ENCODE measurements at regions not wholly inside any gene's neighbourhood (a gene's known extent, or its start where the extent isn't known, plus 50 kb on each side); places are given as distances from the start of the nearest gene placed in this dataset.

DNA sequence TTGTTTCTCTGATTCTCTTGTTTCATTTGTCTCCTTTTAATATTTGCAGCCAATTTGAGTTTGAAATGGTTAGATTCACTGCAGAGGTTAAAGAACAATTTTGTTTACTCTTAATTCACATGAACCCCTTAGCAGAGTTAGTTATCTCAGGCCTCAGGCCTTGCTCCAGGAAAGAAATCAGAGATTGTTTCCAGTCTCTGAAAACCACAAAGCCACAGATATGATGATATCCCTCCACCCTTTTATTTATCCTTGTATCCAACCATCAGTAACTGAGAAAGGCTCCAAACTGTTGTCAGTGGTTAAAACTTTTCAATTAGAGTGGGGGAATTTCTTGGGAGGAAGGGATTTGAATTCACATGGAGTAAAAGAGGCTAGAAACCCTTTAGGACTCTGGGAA, 406.0 kb upstream of the DMAC1 start:
- intact Hi-C loops (cut with micrococcal nuclease), result no loop called here
- peaks cover 0 to 4% (median 0%) of the 10 kb centered on the region in 5 donors for H3K36me3 Mint-ChIP-seq

GRCh38 chr9:8189881-8190280, 390.3 kb upstream of the DMAC1 start:
- Histone ChIP-seq H3K4me3 (ENCODE audit: low read length) (no peak overlapping the region), H3K27ac (ENCODE audit: low read depth, low read length) (no peak overlapping the region), H3K4me1 (ENCODE audit: control insufficient read depth in 2 of 2, insufficient read depth in 2 of 2, low read length in 2 of 2) (no peaks in the 10 kb centered on the region), H3K9me3 (ENCODE audit: control insufficient read depth in 2 of 3, low read length in 3 of 3) (peaks cover 0 to 6% (median 0%) of the 10 kb centered on the region in 3 experiments), H3K27me3 (ENCODE audit: control insufficient read depth in 2 of 2, insufficient read depth in 2 of 2, low read length in 2 of 2) (no peaks in the 10 kb centered on the region), H3K36me3 (ENCODE audit: control insufficient read depth in 2 of 3, insufficient read depth in 3 of 3, low read length in 3 of 3) (no peaks in the 10 kb centered on the region)
- H3K36me3 Mint-ChIP-seq, result peaks cover 0 to 18% (median 7%) of the 10 kb centered on the region in 5 donors
- intact Hi-C loops (cut with micrococcal nuclease), result loop anchor here in 1 of 2 donors (10.0 kb wide), 1 partner anchor 615 kb away; no protein-coding TSS in a partner anchor
- H3K4me1 Mint-ChIP-seq, result no peaks in the 10 kb centered on the region
- no peak overlapping the region for H3K27ac Mint-ChIP-seq
- no peak overlapping the region for H3K4me3 Mint-ChIP-seq
- ATAC-seq (no peak), DNase-seq (no peak)
- CTCF ChIA-PET, result no interaction called here
- POLR2A ChIA-PET, result no interaction called here
- H3K27me3 Mint-ChIP-seq, result peaks cover 0 to 31% (median 6%) of the 10 kb centered on the region in 5 donors
- H3K9me3 Mint-ChIP-seq, result peaks cover 7 to 31% (median 18%) of the 10 kb centered on the region in 11 donors

More for the DNA sequence above, 406.0 kb upstream of the DMAC1 start:
- no peak for DNase-seq
- Histone ChIP-seq H3K27ac (ENCODE audit: low read depth, low read length) (no peak overlapping the region), H3K27me3 (ENCODE audit: control insufficient read depth in 2 of 2, insufficient read depth in 2 of 2, low read length in 2 of 2) (peaks cover 0 to 3% of the 10 kb centered on the region in 2 donors), H3K36me3 (ENCODE audit: control insufficient read depth in 2 of 3, insufficient read depth in 3 of 3, low read length in 3 of 3) (no peaks in the 10 kb centered on the region), H3K4me3 (ENCODE audit: low read length) (no peak overlapping the region), H3K4me1 (ENCODE audit: control insufficient read depth in 2 of 2, insufficient read depth in 2 of 2, low read length in 2 of 2) (peaks cover 0 to 4% of the 10 kb centered on the region in 2 donors), H3K9me3 (ENCODE audit: control insufficient read depth in 2 of 3, low read length in 3 of 3) (no peaks in the 10 kb centered on the region)
- Mint-ChIP-seq H3K27ac (no peak overlapping the region), H3K4me1 (peaks cover 0 to 14% (median 3%) of the 10 kb centered on the region in 7 donors), H3K9me3 (peaks cover 0 to 5% (median 3%) of the 10 kb centered on the region in 11 donors), H3K27me3 (no peaks in the 10 kb centered on the region), H3K4me3 (peak overlapping the region in 1 of 10 donors; percentile 25)
- POLR2A ChIA-PET, result no interaction called here
- ATAC-seq, result no peak
- CTCF ChIA-PET, result no interaction called here

DNA sequence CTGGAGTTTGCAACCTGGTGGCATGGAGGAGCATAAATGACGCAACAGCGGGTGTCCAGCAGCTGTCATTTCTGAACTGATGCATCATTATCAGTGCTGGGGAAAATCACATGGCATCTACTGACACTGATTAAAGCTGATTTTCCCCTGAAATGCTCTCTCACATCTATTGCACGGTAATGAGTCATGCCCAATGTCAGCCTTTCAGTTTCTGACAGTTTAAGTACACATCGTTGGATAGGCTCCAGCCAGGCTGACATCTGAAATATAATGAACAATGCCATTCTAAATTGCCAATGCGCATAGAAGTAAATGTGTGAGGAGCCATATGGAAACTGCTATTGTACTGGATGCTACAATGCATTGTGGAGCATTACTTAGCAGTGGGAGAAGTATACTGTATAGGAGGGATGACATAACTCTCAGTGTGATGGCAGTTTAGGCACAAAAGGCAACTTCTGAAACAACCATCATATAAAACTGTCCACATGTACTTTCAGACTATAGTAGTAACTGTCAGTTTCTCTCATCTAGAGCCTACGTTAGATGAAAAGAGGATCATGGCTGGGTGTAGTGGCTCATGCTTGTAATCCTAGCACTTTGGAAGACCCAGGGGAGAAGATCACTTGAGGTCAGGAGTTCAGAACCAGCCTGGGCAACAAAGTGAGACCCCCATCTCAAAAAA, 389.3 kb upstream of the DMAC1 start:
- Histone ChIP-seq H3K27me3 (ENCODE audit: control insufficient read depth in 2 of 2, insufficient read depth in 2 of 2, low read length in 2 of 2) (no peaks in the 10 kb centered on the region), H3K4me1 (ENCODE audit: control insufficient read depth in 2 of 2, insufficient read depth in 2 of 2, low read length in 2 of 2) (no peaks in the 10 kb centered on the region), H3K9me3 (ENCODE audit: control insufficient read depth in 2 of 3, low read length in 3 of 3) (peaks cover 0 to 6% (median 0%) of the 10 kb centered on the region in 3 experiments), H3K27ac (ENCODE audit: low read depth, low read length) (no peak overlapping the region), H3K36me3 (ENCODE audit: control insufficient read depth in 2 of 3, insufficient read depth in 3 of 3, low read length in 3 of 3) (no peaks in the 10 kb centered on the region), H3K4me3 (ENCODE audit: low read length) (no peak overlapping the region)
- intact Hi-C loops (cut with micrococcal nuclease), result loop anchor here in 1 of 2 donors (10.0 kb wide), 1 partner anchor 614 kb away; no protein-coding TSS in a partner anchor
- Mint-ChIP-seq H3K4me1 (no peaks in the 10 kb centered on the region), H3K36me3 (peaks cover 0 to 15% (median 7%) of the 10 kb centered on the region in 5 donors), H3K27me3 (peaks cover 0 to 29% (median 6%) of the 10 kb centered on the region in 5 donors), H3K27ac (no peak overlapping the region), H3K4me3 (no peak overlapping the region), H3K9me3 (peaks cover 7 to 31% (median 18%) of the 10 kb centered on the region in 11 donors)
- ATAC-seq (no peak), DNase-seq (no peak)
- POLR2A ChIA-PET, result no interaction called here
- CTCF ChIA-PET, result interaction anchor here (0.7 kb wide), 1 partner anchor 96 kb away, joined by 3 read pairs; no protein-coding TSS in a partner anchor

- peaks cover 0 to 5% (median 3%) of the 10 kb centered on the region in 5 donors for H3K36me3 Mint-ChIP-seq
- Histone ChIP-seq H3K36me3 (ENCODE audit: control insufficient read depth in 2 of 3, insufficient read depth in 3 of 3, low read length in 3 of 3) (no peaks in the 10 kb centered on the region), H3K27me3 (ENCODE audit: control insufficient read depth in 2 of 2, insufficient read depth in 2 of 2, low read length in 2 of 2) (no peaks in the 10 kb centered on the region), H3K9me3 (ENCODE audit: control insufficient read depth in 2 of 3, low read length in 3 of 3) (peaks cover 0 to 6% (median 0%) of the 10 kb centered on the region in 3 experiments), H3K4me3 (ENCODE audit: low read length) (no peak overlapping the region), H3K27ac (ENCODE audit: low read depth, low read length) (no peak overlapping the region), H3K4me1 (ENCODE audit: control insufficient read depth in 2 of 2, insufficient read depth in 2 of 2, low read length in 2 of 2) (no peaks in the 10 kb centered on the region)
- H3K9me3 Mint-ChIP-seq, result peaks cover 3 to 10% (median 5%) of the 10 kb centered on the region in 11 donors
- ChIA-PET CTCF (interaction anchor here (1.4 kb wide), 1 partner anchor 10 kb away, joined by 5 read pairs; no protein-coding TSS in a partner anchor), POLR2A (no interaction called here)
- no peak overlapping the region for H3K27ac Mint-ChIP-seq
- no peak overlapping the region for H3K4me3 Mint-ChIP-seq
- DNase-seq, result no peak
- ATAC-seq, result no peak
- intact Hi-C loops (cut with micrococcal nuclease), result loop anchor here in 1 of 2 donors (10.0 kb wide), 1 partner anchor 612 kb away; no protein-coding TSS in a partner anchor
- no peaks in the 10 kb centered on the region for H3K4me1 Mint-ChIP-seq
- H3K27me3 Mint-ChIP-seq, result peaks cover 0 to 14% (median 4%) of the 10 kb centered on the region in 5 donors
Observed at GRCh38 chr9:8186560-8186959, 387.0 kb upstream of the DMAC1 start.

GRCh38 chr9:8183618-8184017, 384.0 kb upstream of the DMAC1 start:
- H3K27me3 Mint-ChIP-seq, result no peaks in the 10 kb centered on the region
- H3K4me1 ChIP-seq (ENCODE audit: control insufficient read depth in 2 of 2, insufficient read depth in 2 of 2, low read length in 2 of 2), result no peaks in the 10 kb centered on the region
- H3K27ac ChIP-seq (ENCODE audit: low read depth, low read length), result no peak overlapping the region
- POLR2A ChIA-PET, result no interaction called here
- H3K4me1 Mint-ChIP-seq, result no peaks in the 10 kb centered on the region
- ATAC-seq (no peak), DNase-seq (no peak)
- H3K9me3 ChIP-seq (ENCODE audit: control insufficient read depth in 2 of 3, low read length in 3 of 3), result no peaks in the 10 kb centered on the region
- H3K9me3 Mint-ChIP-seq, result no peaks in the 10 kb centered on the region
- H3K27ac Mint-ChIP-seq, result no peak overlapping the region
- no peak overlapping the region for H3K4me3 ChIP-seq (ENCODE audit: low read length)
- intact Hi-C loops (cut with micrococcal nuclease), result loop anchor here (1.0 to 10.0 kb wide), 3 partner anchors 339 to 613 kb away; no protein-coding TSS in a partner anchor
- H3K36me3 ChIP-seq (ENCODE audit: control insufficient read depth in 2 of 3, insufficient read depth in 3 of 3, low read length in 3 of 3), result no peaks in the 10 kb centered on the region
- H3K27me3 ChIP-seq (ENCODE audit: control insufficient read depth in 2 of 2, insufficient read depth in 2 of 2, low read length in 2 of 2), result no peaks in the 10 kb centered on the region
- CTCF ChIA-PET, result no interaction called here
- no peaks in the 10 kb centered on the region for H3K36me3 Mint-ChIP-seq
- H3K4me3 Mint-ChIP-seq, result no peak overlapping the region

GRCh38 chr9:8179381-8180053, 379.9 kb upstream of the DMAC1 start:
- no peaks in the 10 kb centered on the region for H3K9me3 ChIP-seq (ENCODE audit: control insufficient read depth in 2 of 3, low read length in 3 of 3)
- ChIA-PET POLR2A (no interaction called here), CTCF (no interaction called here)
- H3K4me1 ChIP-seq (ENCODE audit: control insufficient read depth in 2 of 2, insufficient read depth in 2 of 2, low read length in 2 of 2), result no peaks in the 10 kb centered on the region
- H3K36me3 ChIP-seq (ENCODE audit: control insufficient read depth in 2 of 3, insufficient read depth in 3 of 3, low read length in 3 of 3), result no peaks in the 10 kb centered on the region
- H3K27me3 ChIP-seq (ENCODE audit: control insufficient read depth in 2 of 2, insufficient read depth in 2 of 2, low read length in 2 of 2), result no peaks in the 10 kb centered on the region
- Mint-ChIP-seq H3K36me3 (no peaks in the 10 kb centered on the region), H3K4me1 (peaks cover 0 to 5% (median 0%) of the 10 kb centered on the region in 7 donors), H3K27me3 (peaks cover 0 to 4% (median 0%) of the 10 kb centered on the region in 5 donors), H3K9me3 (peaks cover 0 to 3% (median 0%) of the 10 kb centered on the region in 11 donors), H3K27ac (no peak overlapping the region), H3K4me3 (no peak overlapping the region)
- DNase-seq (no peak), ATAC-seq (no peak)
- intact Hi-C loops (cut with micrococcal nuclease), result loop anchor here (5.0 to 10.0 kb wide), 3 partner anchors 88 to 605 kb away; partner anchors contain the start of gene DMAC1 (in 1 of the 2)
- no peak overlapping the region for H3K27ac ChIP-seq (ENCODE audit: low read depth, low read length)
- H3K4me3 ChIP-seq (ENCODE audit: low read length), result no peak overlapping the region
